HG03139 (cell line): ENCODE measurements at regions not wholly inside any gene's neighbourhood (a gene's known extent, or its start where the extent isn't known, plus 50 kb on each side); places are given as distances from the start of the nearest gene placed in this dataset.

Experiments used
- ATAC-seq: cut with Tn5 transposase; IDR thresholded peaks from one replicate; pipeline ENCODE4 v1.9.1; 2021; ENCODE audit not compliant: unreplicated experiment

DNA sequence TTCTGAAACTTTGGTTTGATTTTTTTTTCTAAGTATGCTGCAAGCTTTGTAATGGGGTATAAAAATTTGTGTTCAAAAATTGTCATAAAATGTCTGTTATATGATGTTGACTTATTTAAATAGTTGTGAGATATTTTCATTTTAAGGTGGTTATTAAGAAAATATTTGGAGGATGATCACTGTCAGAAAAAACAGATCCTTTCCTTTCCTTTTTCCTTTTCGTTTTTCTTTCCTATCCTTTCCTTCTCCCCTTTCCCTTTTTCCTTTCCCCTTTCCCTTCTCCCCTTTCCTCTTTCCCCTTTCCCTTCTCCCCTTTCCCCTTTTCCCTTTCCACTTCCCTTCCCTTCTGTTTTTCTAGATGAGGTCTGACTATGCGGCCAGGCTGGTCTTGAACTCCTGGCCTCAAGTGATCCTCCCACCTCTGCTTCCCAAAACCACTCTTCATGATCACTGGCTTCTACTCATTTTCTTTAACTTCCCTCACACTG is 640.5 kb downstream of the PLCL1 start:
- ATAC-seq: no peak

- ATAC-seq: no peak
Observed at GRCh38 chr2:198441901-198442300, 637.5 kb downstream of the PLCL1 start.

GRCh38 chr2:198441246-198441645 is 636.9 kb downstream of the PLCL1 start:
- no peak for ATAC-seq

DNA sequence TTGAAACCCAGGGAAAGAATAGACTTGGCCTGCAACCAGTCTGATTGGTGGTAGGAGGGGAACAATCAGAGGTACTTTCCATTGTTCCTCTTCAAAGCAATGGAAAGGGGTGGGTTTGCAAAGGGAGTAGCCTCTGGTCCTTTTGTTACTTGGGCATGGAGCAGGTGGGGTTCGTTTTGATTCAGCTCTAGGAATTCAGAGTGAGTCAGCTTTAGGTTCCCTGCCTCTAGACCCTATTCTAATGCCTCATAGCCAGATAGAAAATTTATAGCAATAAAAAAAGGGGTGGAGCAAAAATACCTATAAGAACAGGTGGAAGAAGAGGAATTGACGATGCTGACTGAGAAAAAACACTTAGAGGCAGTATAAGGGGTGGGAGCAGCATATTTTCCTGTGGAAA is 636.4 kb downstream of the PLCL1 start:
- ATAC-seq: no peak

- ATAC-seq: no peak
Observed at GRCh38 chr2:198438331-198438730, 633.9 kb downstream of the PLCL1 start.

DNA sequence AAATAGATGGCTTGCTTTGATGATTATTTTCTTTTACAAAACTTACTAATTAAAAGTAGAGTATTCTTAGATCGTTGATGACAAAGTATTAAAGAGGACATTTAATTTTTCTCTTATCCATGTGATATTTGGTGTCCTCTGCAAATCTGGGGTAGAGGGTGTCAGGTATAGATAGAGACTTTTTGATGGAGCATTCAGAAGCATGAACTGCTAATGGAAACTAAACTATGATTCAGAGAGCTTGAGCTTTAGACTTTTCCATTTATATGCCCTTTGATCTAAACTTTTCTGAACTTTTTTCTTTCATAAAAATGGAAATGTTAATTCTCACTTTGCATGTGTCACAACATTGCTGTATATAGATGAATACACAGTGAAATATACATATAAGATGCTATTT is 619.7 kb downstream of the PLCL1 start:
- ATAC-seq: no peak

DNA sequence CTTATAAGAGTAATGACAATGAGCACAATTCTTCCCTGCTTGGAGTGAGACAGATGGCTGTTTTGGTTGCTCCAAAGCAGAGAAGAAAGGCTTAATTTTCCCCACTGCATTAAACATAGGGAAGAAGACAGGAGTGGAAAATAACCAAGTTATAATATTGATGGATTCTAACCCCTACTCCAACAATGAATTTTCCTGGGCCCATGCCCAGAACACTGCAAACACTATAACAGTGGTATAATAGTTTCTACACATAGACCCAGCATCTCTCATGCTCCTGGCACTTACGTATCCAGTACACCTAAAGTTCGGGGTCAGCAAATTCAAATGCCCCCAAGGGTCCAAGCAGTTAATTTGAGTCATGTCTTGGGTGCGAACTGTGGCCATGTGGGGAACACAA is 613.4 kb downstream of the PLCL1 start:
- no peak for ATAC-seq

DNA sequence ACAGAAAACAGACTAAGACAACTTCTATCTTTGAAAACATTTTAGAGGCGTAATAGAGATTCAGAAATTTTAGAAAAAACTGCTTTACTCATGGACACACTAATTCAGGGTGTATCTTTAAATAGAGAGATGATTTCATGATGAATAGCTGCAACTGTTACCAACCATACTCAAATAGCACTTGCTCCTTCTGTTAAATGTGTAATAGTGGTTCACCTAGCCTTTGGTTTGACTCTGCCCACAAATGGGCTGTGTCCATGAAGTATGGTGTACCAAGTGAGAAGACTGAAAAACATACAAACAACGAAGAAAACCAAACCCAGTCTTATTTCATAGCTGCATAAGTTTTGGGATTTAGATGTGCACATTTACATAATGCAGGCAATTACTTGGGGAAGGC is 610.6 kb downstream of the PLCL1 start:
- no peak for ATAC-seq

DNA sequence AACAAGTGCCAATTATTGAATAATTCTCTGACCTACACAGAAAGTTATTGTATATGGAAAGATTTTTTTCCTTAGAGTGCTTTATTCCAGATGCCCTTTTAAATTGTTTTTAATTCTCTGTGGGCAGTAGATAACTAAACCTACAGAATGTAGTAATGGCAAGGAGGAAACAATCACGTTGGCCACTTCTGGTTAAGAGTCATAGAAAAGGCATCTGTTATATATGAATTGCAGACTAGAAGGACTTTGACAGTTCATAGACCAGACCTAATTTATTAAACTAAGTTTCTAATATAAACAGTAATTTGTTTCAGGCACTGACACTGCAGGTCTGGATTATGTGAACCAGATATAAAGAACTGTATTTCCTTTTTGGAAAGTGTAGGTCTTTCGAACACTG is 607.5 kb downstream of the PLCL1 start:
- no peak for ATAC-seq

DNA sequence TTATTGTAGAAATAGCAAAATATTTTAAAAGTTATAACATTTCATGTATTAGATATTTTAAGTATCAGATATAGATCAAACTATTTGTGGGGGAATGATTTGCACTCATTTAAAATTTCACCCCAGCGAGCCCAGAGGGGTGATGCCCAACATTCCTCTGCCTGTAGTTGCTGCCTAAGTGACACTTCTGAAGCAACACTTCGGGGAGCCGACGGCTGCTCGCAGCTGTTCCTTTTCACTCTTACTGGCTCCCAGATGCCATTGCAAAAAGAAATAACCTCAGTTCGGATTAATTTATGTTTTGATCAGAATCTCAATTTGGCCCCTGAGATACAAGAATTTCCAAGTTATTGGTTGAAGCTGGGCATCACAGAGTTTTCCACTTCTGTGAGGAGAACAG is 603.8 kb downstream of the PLCL1 start:
- ATAC-seq: no peak

DNA sequence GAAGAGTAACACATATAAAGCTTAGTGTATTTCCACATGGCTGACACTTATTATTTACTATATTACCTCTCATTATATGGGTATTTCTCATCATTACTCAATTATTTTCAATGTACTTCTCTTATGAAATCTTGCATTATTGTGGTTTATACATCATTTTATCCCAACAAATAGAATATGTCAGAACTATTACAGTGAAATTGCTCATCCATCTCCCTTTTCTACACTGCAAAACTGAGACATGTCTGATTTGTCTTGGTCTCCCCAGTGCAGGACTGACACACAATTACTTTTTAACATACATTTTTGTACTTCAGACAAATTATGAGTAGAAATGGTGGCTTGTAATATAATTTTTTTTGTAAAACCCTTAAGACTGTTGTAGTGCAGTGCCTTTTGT is 600.9 kb downstream of the PLCL1 start:
- ATAC-seq: no peak

DNA sequence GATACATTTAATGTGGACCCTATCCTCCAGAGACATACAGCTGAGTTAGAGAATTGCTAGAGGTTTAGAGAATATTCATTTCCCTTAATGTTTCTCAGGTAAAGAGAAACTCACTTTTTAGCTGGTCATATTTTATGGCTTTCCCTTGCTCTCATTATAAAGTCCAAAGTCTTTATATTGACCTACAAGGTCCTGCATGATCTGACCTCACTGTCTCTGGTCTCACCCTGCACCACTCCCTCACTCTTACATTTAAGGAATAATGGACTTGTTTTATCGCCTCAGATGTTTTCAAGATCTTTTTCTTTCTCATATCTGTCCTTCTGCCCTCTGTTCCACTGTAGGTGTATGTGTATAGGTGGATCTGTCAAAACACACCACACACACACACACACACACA is 597.3 kb downstream of the PLCL1 start:
- no peak for ATAC-seq

DNA sequence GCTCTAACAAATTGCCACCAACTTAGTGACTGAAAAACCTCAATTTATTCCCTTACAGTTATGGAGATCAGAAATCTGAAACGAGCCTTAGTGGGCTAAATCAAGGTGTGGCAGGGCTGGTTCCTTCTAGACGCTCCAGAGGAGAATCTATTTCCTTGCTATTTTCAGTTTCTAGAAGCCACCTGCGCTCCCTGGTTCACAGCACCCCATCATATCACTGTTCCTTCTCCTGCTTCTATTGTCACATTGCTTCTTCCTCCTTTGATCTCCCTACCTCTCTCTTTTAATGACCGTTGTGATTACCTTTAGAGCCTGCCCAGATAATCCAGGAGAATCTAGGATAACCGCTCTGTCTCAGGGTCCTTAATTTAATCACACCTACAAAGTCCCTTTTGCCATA is 596.6 kb downstream of the PLCL1 start:
- ATAC-seq: no peak

GRCh38 chr2:198394208-198394607 is 589.8 kb downstream of the PLCL1 start:
- no peak for ATAC-seq

- ATAC-seq: no peak
Observed at GRCh38 chr2:198390670-198391069, 586.3 kb downstream of the PLCL1 start.

GRCh38 chr2:198387677-198388076 is 583.3 kb downstream of the PLCL1 start:
- no peak for ATAC-seq

DNA sequence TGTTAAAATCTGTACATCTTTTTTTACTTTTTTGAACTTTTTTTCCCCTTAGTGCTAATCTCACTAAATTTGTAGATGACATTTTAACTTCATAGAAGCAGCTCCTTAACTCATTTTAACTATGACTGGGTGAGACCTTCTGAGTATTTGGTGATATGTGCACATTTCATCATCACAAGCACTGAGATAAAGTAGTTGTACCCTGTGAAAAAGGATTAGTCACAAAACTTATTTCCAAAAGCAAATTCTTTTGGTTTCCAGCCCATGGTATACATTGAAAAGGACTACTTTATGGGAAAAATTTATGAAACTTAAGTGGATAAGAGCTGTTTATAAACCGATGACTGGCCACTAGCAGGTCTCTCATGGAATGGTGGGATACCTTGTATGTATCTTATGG is 581.5 kb downstream of the PLCL1 start:
- no peak for ATAC-seq

GRCh38 chr2:198385326-198385725 is 580.9 kb downstream of the PLCL1 start:
- ATAC-seq: no peak

DNA sequence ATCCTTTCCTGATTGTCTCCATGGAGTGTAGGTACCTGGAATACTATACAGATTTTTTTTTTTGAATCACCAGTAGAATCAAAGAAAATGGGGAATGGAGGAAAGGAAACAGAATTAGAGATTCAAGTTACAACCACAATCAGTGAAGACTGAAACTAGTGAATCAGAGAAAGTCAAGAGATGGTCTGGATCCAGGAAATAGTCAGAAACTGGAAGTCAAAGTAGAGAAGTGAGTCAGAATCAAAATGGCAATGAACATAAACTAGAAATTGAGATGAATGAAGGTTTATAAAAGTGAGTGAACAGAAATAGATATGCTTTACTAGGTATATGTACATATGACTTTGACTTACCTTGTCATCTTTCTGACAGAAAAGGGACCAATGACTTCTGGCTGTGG is 579.0 kb downstream of the PLCL1 start:
- no peak for ATAC-seq

DNA sequence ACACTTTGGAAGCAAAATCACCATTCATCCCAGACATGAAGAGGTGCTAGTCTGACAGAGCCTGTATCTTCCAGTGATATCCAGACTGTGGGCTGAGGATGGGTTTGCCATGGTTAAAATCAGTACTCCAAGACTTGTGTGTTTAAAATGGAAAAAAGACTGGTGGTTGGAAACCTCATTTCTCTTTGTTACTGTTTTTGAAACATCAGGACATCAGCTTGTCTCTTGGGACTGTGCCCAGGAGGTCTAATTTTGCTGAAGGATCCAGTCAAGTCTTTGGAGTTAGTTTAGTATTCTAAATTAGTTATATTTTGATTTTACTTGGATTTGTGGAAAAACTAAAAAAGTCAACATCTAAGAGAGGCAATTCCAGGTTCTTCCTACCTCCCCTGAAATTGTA is 578.4 kb downstream of the PLCL1 start:
- ATAC-seq: no peak

DNA sequence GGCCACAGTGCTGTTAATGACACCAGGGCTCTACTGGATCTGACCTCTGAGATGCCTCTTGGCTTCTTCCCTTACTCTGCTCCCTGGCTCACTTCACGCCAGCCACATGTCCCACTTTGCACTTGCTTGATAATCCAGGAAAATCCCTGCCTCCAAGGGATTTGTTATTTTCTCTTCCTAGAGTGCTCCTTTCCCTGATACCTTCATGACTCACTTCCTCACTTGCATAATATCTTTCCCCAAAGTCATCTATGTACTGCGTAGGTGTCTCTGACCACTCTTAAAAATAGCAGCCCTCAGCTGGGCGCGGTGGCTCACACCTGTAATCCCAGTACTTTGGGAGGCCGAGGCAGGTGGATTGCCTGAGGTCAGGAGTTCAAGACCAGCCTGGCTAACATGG is 572.3 kb downstream of the PLCL1 start:
- ATAC-seq: no peak

DNA sequence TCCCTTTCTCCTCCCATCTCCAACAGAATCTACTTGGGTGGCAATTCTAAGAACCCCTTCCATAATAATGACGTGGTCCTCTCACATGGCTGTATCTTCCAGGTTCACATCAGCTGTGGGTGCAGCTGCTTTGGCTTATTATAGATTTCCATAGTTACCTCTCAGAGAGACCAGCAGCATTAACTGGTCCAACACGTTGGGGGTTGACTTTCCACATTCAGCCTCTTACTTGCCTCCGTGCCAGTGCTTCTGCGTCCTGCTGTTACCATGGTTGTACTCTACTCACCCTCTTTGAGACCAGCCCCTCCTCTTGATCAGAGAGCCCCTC is 570.7 kb downstream of the PLCL1 start:
- ATAC-seq: no peak

- ATAC-seq: no peak
Observed at GRCh38 chr2:198374375-198375082, 570.1 kb downstream of the PLCL1 start.
